Effector memory CD8-positive, alpha-beta T cell (primary cell): ENCODE measurements at regions not wholly inside any gene's neighbourhood (a gene's known extent, or its start where the extent isn't known, plus 50 kb on each side); places are given as distances from the start of the nearest gene placed in this dataset.
"Not testable (repeated sequence)": the region's sequence is repeated elsewhere in the genome, so short reads cannot be mapped to it uniquely, and the experiment has no call there.

Source experiments
- ATAC-seq: fragments of 150-1000 bp; cut with Tn5 transposase; replicated peaks from 2 replicates; pipeline ENCODE4 v1.10.0; 2021; ENCODE audit warnings: mild to moderate bottlenecking, moderate library complexity
- DNase-seq, 3 experiments: peaks; one replicate each; pipeline ENCODE4 v3.0.0; 2021
- H3K27ac Mint-ChIP-seq, 2 donors: one replicate each; pipeline ENCODE4 v1.8.0; 2022; ENCODE audit warnings: mild to moderate bottlenecking in 2 of 2, mixed read lengths in 2 of 2, moderate library complexity in 2 of 2
- H3K27me3 Mint-ChIP-seq, 2 donors: one replicate each; pipeline ENCODE4 v1.8.0; 2022; ENCODE audit warnings: mixed read lengths in 2 of 2
- H3K36me3 Mint-ChIP-seq: one replicate; pipeline ENCODE4 v1.8.0; 2022; ENCODE audit warnings: mild to moderate bottlenecking, moderate library complexity, mixed read lengths; ENCODE audit not compliant: insufficient read depth
- H3K4me1 Mint-ChIP-seq, 2 donors: one replicate each; pipeline ENCODE4 v1.8.0; 2022; ENCODE audit warnings: low read depth in 2 of 2, mixed read lengths in 2 of 2
- H3K4me3 Mint-ChIP-seq, 2 donors: one replicate each; pipeline ENCODE4 v1.8.0; 2022; ENCODE audit warnings: mild to moderate bottlenecking in 2 of 2, mixed read lengths in 2 of 2, moderate library complexity in 2 of 2
- H3K9me3 Mint-ChIP-seq, 2 donors: one replicate each; pipeline ENCODE4 v1.8.0; 2022; ENCODE audit warnings: mixed read lengths in 2 of 2

DNA sequence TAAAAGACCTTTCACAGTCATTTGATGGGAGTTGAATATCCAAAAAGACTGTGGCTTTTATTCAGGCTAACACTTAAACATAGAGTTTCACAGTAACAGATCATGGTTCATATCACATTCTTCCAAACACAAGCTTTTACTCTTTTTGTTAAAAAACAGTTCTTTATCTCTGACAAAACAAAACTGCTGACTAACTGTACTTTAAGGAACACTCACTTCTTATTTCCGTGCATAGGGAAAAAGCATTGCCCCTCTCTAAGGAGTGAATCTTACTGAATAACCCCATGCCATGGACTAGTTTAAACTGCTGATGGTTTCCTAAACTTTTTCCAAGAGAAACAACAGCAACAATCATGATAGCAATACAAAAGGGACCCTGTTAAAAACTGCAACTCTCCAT is 297.0 kb upstream of the INTU start:
- no peak for DNase-seq
- H3K27ac Mint-ChIP-seq = no peak overlapping the region
- no peaks in the 10 kb centered on the region for H3K36me3 Mint-ChIP-seq
- no peaks in the 10 kb centered on the region for H3K27me3 Mint-ChIP-seq
- no peak for ATAC-seq
- peaks cover 3 to 14% of the 10 kb centered on the region in 2 donors for H3K9me3 Mint-ChIP-seq
- no peak overlapping the region for H3K4me3 Mint-ChIP-seq
- H3K4me1 Mint-ChIP-seq = no peaks in the 10 kb centered on the region

DNA sequence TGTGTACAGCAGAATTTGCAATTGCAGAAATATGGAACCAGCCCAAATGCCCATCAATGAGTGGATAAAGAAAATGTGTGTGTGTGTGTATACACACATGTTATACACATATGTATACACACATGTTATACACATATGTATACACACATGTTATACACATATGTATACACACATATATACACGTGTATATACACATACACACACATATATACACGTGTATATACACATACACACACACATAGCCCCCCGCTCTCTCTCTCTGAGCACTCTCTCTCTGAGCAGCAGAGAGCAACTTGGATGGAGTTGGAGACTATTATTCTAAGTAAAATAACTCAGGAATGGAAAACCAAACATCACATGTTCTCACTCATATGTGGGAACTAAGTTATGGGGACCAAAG is 289.6 kb upstream of the INTU start:
- not testable (repeated sequence) for H3K36me3 Mint-ChIP-seq, H3K27me3 Mint-ChIP-seq, DNase-seq, H3K9me3 Mint-ChIP-seq, H3K4me1 Mint-ChIP-seq, H3K27ac Mint-ChIP-seq, ATAC-seq, H3K4me3 Mint-ChIP-seq

DNA sequence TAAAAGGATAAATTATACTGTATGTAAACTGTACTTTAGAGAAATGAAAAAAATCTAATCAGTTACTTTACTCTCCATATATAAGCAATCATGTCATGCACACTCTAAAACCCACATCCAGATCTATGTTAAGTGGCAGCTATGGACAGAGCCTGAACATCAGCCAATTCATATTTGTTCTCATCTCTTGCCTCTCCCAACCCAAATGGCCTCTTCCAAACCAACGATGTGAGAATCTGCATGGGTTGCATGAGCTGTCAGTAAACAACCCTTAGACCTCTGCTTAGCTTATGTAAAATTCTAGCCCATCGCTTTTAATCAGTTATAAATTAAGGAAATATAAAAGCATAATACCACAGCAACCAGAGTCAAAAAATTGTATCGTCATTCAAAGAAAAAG is 288.7 kb upstream of the INTU start:
- Mint-ChIP-seq H3K4me1 (no peaks in the 10 kb centered on the region), H3K36me3 (no peaks in the 10 kb centered on the region), H3K9me3 (peaks cover 0 to 2% of the 10 kb centered on the region in 2 donors), H3K27ac (no peak overlapping the region), H3K27me3 (no peaks in the 10 kb centered on the region), H3K4me3 (no peak overlapping the region)
- DNase-seq (no peak), ATAC-seq (no peak)

DNA sequence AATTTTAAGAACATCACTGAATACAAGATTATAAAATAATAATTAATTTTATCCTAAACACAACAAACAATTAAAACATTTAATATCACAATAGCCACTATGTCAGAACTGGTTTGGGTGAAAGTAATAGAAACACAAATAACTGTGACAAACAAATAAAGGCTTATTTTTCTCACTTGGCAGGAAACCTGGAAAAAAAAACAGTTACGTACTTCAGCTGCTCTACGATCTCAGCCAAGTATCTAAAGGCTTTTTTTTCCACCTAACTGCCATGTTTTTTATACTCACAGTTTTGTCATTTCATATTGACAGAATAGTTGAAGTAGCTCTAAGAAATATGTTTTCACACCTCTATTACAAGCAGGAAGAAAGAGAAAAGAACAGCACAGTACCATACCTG is 284.8 kb upstream of the INTU start:
- Mint-ChIP-seq H3K4me1 (no peaks in the 10 kb centered on the region), H3K9me3 (peaks cover 0 to 5% of the 10 kb centered on the region in 2 donors), H3K27ac (no peak overlapping the region), H3K36me3 (no peaks in the 10 kb centered on the region), H3K27me3 (no peaks in the 10 kb centered on the region), H3K4me3 (no peak overlapping the region)
- no peak for ATAC-seq
- DNase-seq = no peak

DNA sequence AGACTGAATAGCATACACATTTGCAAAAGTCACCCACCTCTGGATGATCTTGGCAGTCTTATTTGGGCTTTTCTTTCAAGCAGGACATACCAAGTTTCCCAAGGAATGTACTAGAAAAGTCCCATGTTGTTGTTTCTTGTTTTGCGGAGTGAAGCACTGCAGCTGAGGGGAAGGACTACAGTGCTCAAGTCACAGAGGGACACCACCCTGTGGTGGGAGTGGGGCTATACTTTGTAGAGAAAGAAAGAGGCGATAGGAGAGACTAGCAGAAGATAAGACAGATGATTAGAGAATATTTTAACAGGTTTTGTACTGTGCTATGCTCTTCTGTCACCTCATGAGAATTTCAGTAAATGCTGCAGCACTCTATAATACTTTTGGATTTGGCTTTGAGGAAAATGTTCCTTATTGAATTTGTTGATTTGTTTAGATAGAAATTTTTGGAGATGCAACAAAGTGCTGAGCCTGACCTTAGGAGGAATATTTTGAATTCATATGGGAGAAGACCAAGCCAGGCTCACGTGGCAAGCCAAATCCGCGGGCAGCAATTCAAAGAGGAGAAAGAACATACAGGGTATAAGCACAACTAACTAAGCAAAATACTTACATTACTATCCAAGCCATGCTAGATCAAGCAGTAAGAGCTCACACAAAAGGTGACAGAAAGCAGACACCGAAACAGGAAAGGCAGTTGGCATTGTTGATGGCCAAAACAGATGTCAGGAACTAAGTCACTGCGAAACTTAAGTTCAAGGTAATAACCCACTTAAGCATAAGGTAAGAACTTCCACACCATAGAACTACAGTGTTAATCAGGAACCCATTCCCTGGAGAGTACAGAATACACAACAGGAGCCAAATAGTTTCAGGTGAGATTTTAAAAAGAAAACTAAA is 280.3 kb upstream of the INTU start:
- no peak overlapping the region for H3K4me3 Mint-ChIP-seq
- ATAC-seq = no peak
- no peaks in the 10 kb centered on the region for H3K36me3 Mint-ChIP-seq

DNA sequence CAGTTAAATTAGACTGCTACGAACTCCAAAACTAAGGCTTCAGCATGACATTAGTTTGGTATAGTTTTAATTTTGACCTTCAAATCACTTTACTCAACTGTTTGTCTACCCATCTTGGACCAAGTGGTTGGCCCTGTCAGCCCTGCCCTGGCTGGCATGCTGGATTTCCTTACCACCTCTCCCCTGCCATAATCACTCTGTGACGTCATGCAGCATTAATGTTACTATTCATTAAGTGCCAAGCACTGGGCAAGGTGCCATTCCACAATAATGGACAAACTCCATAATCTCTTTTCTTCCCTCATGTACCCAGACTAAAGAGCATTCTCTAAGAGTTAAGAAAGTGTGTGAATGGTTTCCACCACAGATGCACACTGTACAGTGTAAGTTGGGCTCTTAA is 277.0 kb upstream of the INTU start:
- DNase-seq (no peak), ATAC-seq (no peak)
- no peak overlapping the region for H3K27ac Mint-ChIP-seq
- H3K9me3 Mint-ChIP-seq = peaks cover 7 to 13% of the 10 kb centered on the region in 2 donors
- no peak overlapping the region for H3K4me3 Mint-ChIP-seq
- no peaks in the 10 kb centered on the region for H3K4me1 Mint-ChIP-seq
- H3K36me3 Mint-ChIP-seq = no peaks in the 10 kb centered on the region
- no peaks in the 10 kb centered on the region for H3K27me3 Mint-ChIP-seq

More for the DNA sequence above, 280.3 kb upstream of the INTU start:
- Mint-ChIP-seq H3K9me3 (peaks cover 7 to 13% of the 10 kb centered on the region in 2 donors), H3K27ac (no peak overlapping the region), H3K4me1 (no peaks in the 10 kb centered on the region), H3K27me3 (no peaks in the 10 kb centered on the region)
- DNase-seq = no peak

DNA sequence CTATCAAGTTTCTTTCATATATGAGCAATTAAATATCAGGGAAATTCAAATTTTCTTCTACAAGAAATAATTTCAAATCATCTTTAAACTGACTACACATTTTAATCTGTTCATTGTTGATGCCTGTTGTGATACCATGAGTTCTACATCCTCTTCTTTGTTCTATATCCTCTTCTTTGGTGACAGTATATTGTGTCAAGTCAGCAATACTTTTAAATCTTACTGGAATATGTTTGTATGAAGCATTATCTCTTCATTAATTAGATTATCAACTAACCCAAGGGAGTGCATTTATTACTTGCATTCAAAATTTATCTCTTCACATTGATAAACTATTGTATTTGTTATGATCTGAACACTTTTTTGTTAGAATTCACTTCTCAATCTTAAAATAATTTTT is 275.0 kb upstream of the INTU start:
- no peak overlapping the region for H3K4me3 Mint-ChIP-seq
- H3K27me3 Mint-ChIP-seq = no peaks in the 10 kb centered on the region
- H3K36me3 Mint-ChIP-seq = no peaks in the 10 kb centered on the region
- no peaks in the 10 kb centered on the region for H3K4me1 Mint-ChIP-seq
- DNase-seq = no peak
- H3K27ac Mint-ChIP-seq = no peak overlapping the region
- H3K9me3 Mint-ChIP-seq = peaks cover 10 to 14% of the 10 kb centered on the region in 2 donors
- ATAC-seq = no peak

DNA sequence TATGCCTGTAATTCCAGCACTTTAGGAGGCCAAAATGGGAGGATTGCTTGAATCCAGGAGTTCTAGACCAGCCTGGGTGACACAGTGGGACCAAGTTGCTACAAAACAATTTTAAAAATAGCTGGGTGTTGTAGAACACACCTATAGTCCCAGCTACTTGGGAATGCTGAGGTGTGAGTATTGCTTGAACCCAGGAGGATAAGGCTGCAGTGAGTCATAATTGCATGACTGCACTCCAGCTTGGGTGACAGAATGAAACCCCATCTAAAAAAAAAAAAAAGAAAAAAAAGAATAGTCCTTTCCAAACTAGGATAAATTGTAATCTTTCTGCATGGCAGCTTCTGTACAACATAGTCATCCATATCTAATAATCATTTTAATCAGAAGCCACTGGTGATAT is 270.1 kb upstream of the INTU start:
- Mint-ChIP-seq H3K27me3 (no peaks in the 10 kb centered on the region), H3K27ac (no peak overlapping the region), H3K4me1 (no peaks in the 10 kb centered on the region)

DNA sequence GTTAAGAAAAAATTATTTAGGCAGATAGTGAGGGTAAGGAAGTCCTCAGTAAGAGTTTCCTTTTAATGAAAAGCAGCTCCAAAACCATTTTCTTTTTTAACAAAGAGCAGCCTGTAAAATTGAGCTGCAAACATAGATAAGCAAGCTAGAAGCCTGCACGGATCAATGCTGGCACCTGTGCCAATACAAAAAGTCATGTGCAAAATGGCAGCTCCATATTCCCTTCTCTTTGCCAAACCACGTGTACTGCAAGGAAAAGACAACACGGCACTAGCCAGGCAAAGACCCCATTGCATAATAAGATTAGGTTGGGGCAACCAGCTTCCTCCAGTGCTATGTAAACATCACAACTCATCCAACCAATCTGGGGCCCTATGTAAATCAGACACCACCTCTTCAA is 268.4 kb upstream of the INTU start:
- Mint-ChIP-seq H3K27me3 (no peaks in the 10 kb centered on the region), H3K36me3 (no peaks in the 10 kb centered on the region), H3K4me3 (no peak overlapping the region), H3K9me3 (peaks cover 6 to 8% of the 10 kb centered on the region in 2 donors), H3K4me1 (no peaks in the 10 kb centered on the region), H3K27ac (no peak overlapping the region)
- ATAC-seq = no peak
- no peak for DNase-seq

More for the DNA sequence above, 270.1 kb upstream of the INTU start:
- Mint-ChIP-seq H3K4me3 (no peak overlapping the region), H3K9me3 (peaks cover 5 to 6% of the 10 kb centered on the region in 2 donors), H3K36me3 (no peaks in the 10 kb centered on the region)
- no peak for DNase-seq
- ATAC-seq = no peak

DNA sequence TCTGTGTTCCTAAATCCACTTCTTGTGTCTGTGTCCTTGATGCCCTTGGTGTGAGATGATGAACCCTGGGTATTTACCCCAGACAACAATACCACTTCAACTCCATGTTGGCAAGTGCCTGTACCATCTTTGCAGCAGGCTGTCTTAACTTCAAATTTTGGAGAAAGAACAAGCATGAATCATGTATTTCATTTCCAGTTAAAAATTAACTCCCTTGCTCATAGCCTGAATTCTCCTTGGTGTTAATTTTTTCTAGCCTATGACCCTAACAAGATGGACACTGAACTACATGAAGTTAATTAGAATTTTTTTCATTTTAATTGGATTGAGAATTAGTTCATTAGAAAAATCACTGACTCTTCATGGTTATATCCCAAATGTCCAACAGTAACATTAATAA is 267.8 kb upstream of the INTU start:
- Mint-ChIP-seq H3K4me3 (no peak overlapping the region), H3K4me1 (no peaks in the 10 kb centered on the region), H3K9me3 (peaks cover 6 to 9% of the 10 kb centered on the region in 2 donors), H3K27ac (no peak overlapping the region), H3K27me3 (no peaks in the 10 kb centered on the region), H3K36me3 (no peaks in the 10 kb centered on the region)
- DNase-seq (no peak), ATAC-seq (no peak)

DNA sequence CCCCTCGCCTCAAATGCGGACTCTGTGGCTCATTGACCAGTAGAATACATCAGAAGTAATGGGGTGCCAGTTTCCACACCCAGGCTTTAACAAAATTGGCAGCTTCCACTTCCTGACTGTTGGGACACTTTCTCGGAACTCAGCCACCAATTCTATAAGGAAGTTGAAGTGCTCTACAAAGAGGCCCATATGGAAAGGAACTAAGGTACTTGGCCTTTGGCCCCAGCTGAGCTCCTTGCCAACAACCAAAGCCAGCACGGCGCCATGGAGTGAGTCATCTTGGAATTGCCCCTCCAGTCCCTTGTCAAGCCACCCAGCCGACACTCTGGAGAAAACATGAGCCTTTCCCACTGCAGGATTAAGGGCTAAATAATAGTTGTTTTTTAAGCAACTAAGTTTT is 262.2 kb upstream of the INTU start:
- ATAC-seq = no peak
- Mint-ChIP-seq H3K27ac (no peak overlapping the region), H3K27me3 (no peaks in the 10 kb centered on the region), H3K9me3 (peaks cover 11 to 17% of the 10 kb centered on the region in 2 donors), H3K4me3 (no peak overlapping the region), H3K4me1 (no peaks in the 10 kb centered on the region), H3K36me3 (no peaks in the 10 kb centered on the region)
- no peak for DNase-seq

DNA sequence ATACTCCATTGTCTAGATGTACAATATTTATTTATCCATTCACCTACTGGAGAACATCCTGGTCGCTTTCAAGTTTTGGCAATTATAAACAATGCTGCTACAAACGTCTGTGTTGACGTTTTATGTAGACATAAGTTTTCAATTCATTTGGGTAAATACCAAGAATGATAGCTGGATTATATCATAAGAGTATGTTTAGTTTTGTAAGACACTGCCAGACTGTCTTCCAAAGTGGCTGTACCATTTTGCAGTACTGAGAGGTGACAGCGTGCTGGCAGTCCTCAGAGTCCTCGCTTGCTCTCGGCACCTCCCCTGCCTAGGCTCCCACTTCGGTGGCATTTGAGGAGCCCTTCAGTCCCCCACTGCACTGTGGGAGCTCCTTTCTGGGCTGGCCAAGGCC is 253.3 kb upstream of the INTU start:
- ATAC-seq = no peak
- DNase-seq = no peak
- Mint-ChIP-seq H3K4me3 (no peak overlapping the region), H3K4me1 (no peaks in the 10 kb centered on the region), H3K27me3 (no peaks in the 10 kb centered on the region), H3K36me3 (no peaks in the 10 kb centered on the region), H3K9me3 (peaks cover 6 to 31% of the 10 kb centered on the region in 2 donors), H3K27ac (no peak overlapping the region)

DNA sequence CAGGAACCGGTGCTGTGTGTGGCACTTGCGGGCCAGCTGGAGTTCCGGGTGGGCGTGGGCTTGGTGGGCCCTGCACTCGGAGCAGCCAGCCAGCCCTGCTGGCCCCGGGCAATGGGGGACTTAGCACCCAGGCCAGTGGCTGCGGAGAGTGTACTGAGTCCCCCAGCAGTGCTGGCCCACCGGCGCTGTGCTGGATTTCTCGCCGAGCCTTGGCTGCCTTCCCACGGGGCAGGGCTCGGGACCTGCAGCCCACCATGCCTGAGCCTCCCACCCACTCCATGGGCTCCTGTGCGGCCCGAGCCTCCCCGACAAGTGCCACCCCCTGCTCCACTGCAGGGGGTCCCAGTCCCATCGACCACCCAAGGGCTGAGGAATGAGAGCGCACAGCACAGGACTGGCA is 252.8 kb upstream of the INTU start:
- not testable (repeated sequence) for DNase-seq, H3K27me3 Mint-ChIP-seq, H3K36me3 Mint-ChIP-seq, ATAC-seq, H3K4me3 Mint-ChIP-seq, H3K27ac Mint-ChIP-seq, H3K4me1 Mint-ChIP-seq
- peaks cover 2 to 26% of the 10 kb centered on the region in 2 donors for H3K9me3 Mint-ChIP-seq

DNA sequence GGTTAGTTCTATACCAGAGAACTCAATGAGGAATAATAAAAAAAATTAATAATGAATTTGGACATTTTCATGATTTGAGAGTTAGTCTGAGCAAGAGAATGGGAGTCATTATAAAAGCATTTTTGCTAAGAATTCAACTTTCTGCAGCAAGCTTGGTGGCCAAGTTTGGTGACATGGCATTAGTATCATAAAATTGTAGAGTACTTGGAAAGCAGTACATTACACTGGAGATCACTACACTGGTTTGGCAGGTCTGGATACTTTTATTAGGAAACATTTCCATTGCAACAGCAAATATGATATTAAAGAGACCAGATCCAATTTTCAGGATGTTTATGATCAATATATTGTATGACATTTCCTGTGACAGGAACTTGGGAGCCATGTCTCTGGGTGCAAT is 249.1 kb upstream of the INTU start:
- H3K36me3 Mint-ChIP-seq = no peaks in the 10 kb centered on the region
- no peak overlapping the region for H3K27ac Mint-ChIP-seq
- H3K27me3 Mint-ChIP-seq = no peaks in the 10 kb centered on the region
- peaks cover 2 to 26% of the 10 kb centered on the region in 2 donors for H3K9me3 Mint-ChIP-seq
- no peak overlapping the region for H3K4me3 Mint-ChIP-seq
- no peak for DNase-seq
- no peaks in the 10 kb centered on the region for H3K4me1 Mint-ChIP-seq
- ATAC-seq = no peak
